EH (cell line): ENCODE measurements at regions not wholly inside any gene's neighbourhood (a gene's known extent, or its start where the extent isn't known, plus 50 kb on each side); places are given as distances from the start of the nearest gene placed in this dataset.

Experiments
- DNase-seq: peaks from one replicate; pipeline ENCODE4 v3.0.0-alpha.2; 2015; ENCODE audit warnings: low read depth

- peak; percentile 96 for DNase-seq
These were observed 290.7 kb upstream of the TENM3 start for GRCh38 chr4:181952478-181952877.

- DNase-seq: peak; percentile 62
These were observed 286.7 kb upstream of the TENM3 start for GRCh38 chr4:181956512-181956911.

- peak; percentile 98 for DNase-seq
These were observed 286.1 kb upstream of the TENM3 start for GRCh38 chr4:181957088-181957487.

GRCh38 chr4:181958446-181958845 is 284.8 kb upstream of the TENM3 start:
- peak; percentile 71 for DNase-seq

- DNase-seq: peak; percentile 95
These were observed 284.1 kb upstream of the TENM3 start for GRCh38 chr4:181959121-181959520.

- no peak for DNase-seq
These were observed 282.8 kb upstream of the TENM3 start for GRCh38 chr4:181960384-181960783.

- no peak for DNase-seq
These were observed 280.9 kb upstream of the TENM3 start for GRCh38 chr4:181962321-181962720.

GRCh38 chr4:181964731-181965130 is 278.5 kb upstream of the TENM3 start:
- no peak for DNase-seq

GRCh38 chr4:181966104-181966551 is 277.1 kb upstream of the TENM3 start:
- DNase-seq: peak; percentile 92

- no peak for DNase-seq
These were observed 275.8 kb upstream of the TENM3 start for GRCh38 chr4:181967401-181967800.

GRCh38 chr4:181968371-181968770 is 274.8 kb upstream of the TENM3 start:
- peak; percentile 87 for DNase-seq

- no peak for DNase-seq
These were observed 274.1 kb upstream of the TENM3 start for GRCh38 chr4:181969151-181969550.

- no peak for DNase-seq
These were observed 272.8 kb upstream of the TENM3 start for GRCh38 chr4:181970366-181970765.

- no peak for DNase-seq
These were observed 271.8 kb upstream of the TENM3 start for GRCh38 chr4:181971411-181971810.

GRCh38 chr4:181971973-181972372 is 271.2 kb upstream of the TENM3 start:
- peak; percentile 51 for DNase-seq

- no peak for DNase-seq
These were observed 266.4 kb upstream of the TENM3 start for GRCh38 chr4:181976764-181977163.

GRCh38 chr4:181982437-181982836 is 260.8 kb upstream of the TENM3 start:
- DNase-seq: no peak

GRCh38 chr4:181982856-181983255 is 260.3 kb upstream of the TENM3 start:
- no peak for DNase-seq

- no peak for DNase-seq
These were observed 255.8 kb upstream of the TENM3 start for GRCh38 chr4:181987392-181987791.

GRCh38 chr4:181989071-181989470 is 254.1 kb upstream of the TENM3 start:
- DNase-seq: no peak

- no peak for DNase-seq
These were observed 251.7 kb upstream of the TENM3 start for GRCh38 chr4:181991369-181992108.

GRCh38 chr4:181998398-181999295 is 244.6 kb upstream of the TENM3 start:
- peak; percentile 2 for DNase-seq

GRCh38 chr4:182000077-182000476 is 243.1 kb upstream of the TENM3 start:
- no peak for DNase-seq
